Prostate gland (tissue), 2 donors: ENCODE measurements at regions not wholly inside any gene's neighbourhood (a gene's known extent, or its start where the extent isn't known, plus 50 kb on each side); places are given as distances from the start of the nearest gene placed in this dataset.

ENCODE experiments used
- DNase-seq: peaks from one replicate; pipeline ENCODE4 v3.0.0-alpha.2; 2019; ENCODE audit warnings: low spot score
- H3K27ac ChIP-seq, 2 donors: fragments of 200-600 bp; sonication (generic); 2 replicates each; pipeline ENCODE4 v1.5.1; 2017 to 2019
- H3K27me3 ChIP-seq: fragments of 200-600 bp; sonication (generic); replicated peaks from 2 replicates; pipeline ENCODE4 v1.5.1; 2019; ENCODE audit not compliant: insufficient read depth
- H3K36me3 ChIP-seq, 2 donors: fragments of 200-600 bp; sonication (generic); 1 replicate in 1 of 2; 2 replicates in 1 of 2; pipeline versions ENCODE4 v1.5.1 to v1.8.1; 2017 to 2019
- H3K4me1 ChIP-seq: fragments of 200-600 bp; sonication (generic); replicated peaks from 2 replicates; pipeline ENCODE4 v1.5.1; 2019
- H3K4me3 ChIP-seq, 2 donors: fragments of 200-600 bp; sonication (generic); 2 replicates each; pipeline ENCODE4 v1.5.1; 2017 to 2019
- H3K9me3 ChIP-seq: fragments of 200-600 bp; sonication (generic); 2 replicates; pipeline ENCODE4 v1.5.1; 2017
- CTCF ChIP-seq, 4 experiments: fragments of 200-600 bp in 2 of 4; fragments of 450-650 bp in 2 of 4; sonication (generic) in 2 of 4; IDR thresholded peaks; 1 replicate in 3 of 4; 2 replicates in 1 of 4; pipeline ENCODE4 v1.5.1; 2016 to 2019; ENCODE audit warnings: antibody characterized with exemption in 4 of 4, mild to moderate bottlenecking in 2 of 4, moderate library complexity in 2 of 4
- POLR2A ChIP-seq: fragments of 450-650 bp; IDR thresholded peaks from one replicate; pipeline ENCODE4 v1.6.1; 2016; ENCODE audit warnings: antibody characterized with exemption, mild to moderate bottlenecking
- POLR2AphosphoS5 ChIP-seq: sonication (generic); formaldehyde crosslinking; IDR thresholded peaks from one replicate; pipeline ENCODE4 v1.6.1; 2017; ENCODE audit warnings: antibody characterized with exemption
- WGBS: methylation state at CpG from one replicate; pipeline ENCODE4 v1.1.5; 2018; 5-methylcytosine and 5-hydroxymethylcytosine counted together
- intact Hi-C: fragments of 100-400 bp; cut with DNase I; formaldehyde crosslinking; loops from one replicate; pipeline ENCODE4 v1.14.2; 2022

- no peak for TF ChIP-seq POLR2AphosphoS5
- no peak for TF ChIP-seq CTCF (IDR thresholded peaks at IDR 0.05)
- TF ChIP-seq POLR2A = no peak
- H3K9me3 ChIP-seq = no peaks in the 10 kb centered on the region
- WGBS = 71% methylated on average over 6 of the region's 6 CpGs
- H3K27me3 ChIP-seq = no peaks in the 10 kb centered on the region
- H3K36me3 ChIP-seq = no peaks in the 10 kb centered on the region
- intact Hi-C loops = no loop called here
- no peaks in the 10 kb centered on the region for H3K4me1 ChIP-seq
- H3K27ac ChIP-seq = no peak overlapping the region
- DNase-seq = no peak
- no peak overlapping the region for H3K4me3 ChIP-seq
Observed at GRCh38 chr7:63070696-63071095, 928.0 kb upstream of the ZNF722 start.

GRCh38 chr7:63071396-63071795 is 927.3 kb upstream of the ZNF722 start:
- H3K27me3 ChIP-seq = no peaks in the 10 kb centered on the region
- no peak for DNase-seq
- intact Hi-C loops = no loop called here
- no peaks in the 10 kb centered on the region for H3K36me3 ChIP-seq
- H3K4me1 ChIP-seq = no peaks in the 10 kb centered on the region
- H3K27ac ChIP-seq = no peak overlapping the region
- no peak for TF ChIP-seq POLR2A
- TF ChIP-seq CTCF (IDR thresholded peaks at IDR 0.05) = no peak
- no peak for TF ChIP-seq POLR2AphosphoS5
- H3K9me3 ChIP-seq = no peaks in the 10 kb centered on the region
- H3K4me3 ChIP-seq = no peak overlapping the region
- WGBS = 0% methylated on average over 1 of the region's 1 CpG

GRCh38 chr7:63071920-63072319 is 926.7 kb upstream of the ZNF722 start:
- Histone ChIP-seq H3K4me3 (no peak overlapping the region), H3K36me3 (no peaks in the 10 kb centered on the region), H3K27ac (no peak overlapping the region), H3K27me3 (no peaks in the 10 kb centered on the region), H3K9me3 (no peaks in the 10 kb centered on the region), H3K4me1 (no peaks in the 10 kb centered on the region)
- intact Hi-C loops = no loop called here
- no peak for DNase-seq
- WGBS = 48% methylated on average over 5 of the region's 5 CpGs
- TF ChIP-seq POLR2A = no peak
- TF ChIP-seq POLR2AphosphoS5 = no peak
- TF ChIP-seq CTCF (IDR thresholded peaks at IDR 0.05) = no peak

GRCh38 chr7:63072806-63073205 is 925.8 kb upstream of the ZNF722 start:
- no peak overlapping the region for H3K4me3 ChIP-seq
- no peaks in the 10 kb centered on the region for H3K4me1 ChIP-seq
- WGBS = 47% methylated on average over 5 of the region's 5 CpGs
- H3K27me3 ChIP-seq = no peaks in the 10 kb centered on the region
- intact Hi-C loops = no loop called here
- no peaks in the 10 kb centered on the region for H3K36me3 ChIP-seq
- TF ChIP-seq POLR2A (no peak), CTCF (IDR thresholded peaks at IDR 0.05) (no peak), POLR2AphosphoS5 (no peak)
- DNase-seq = no peak
- H3K9me3 ChIP-seq = no peaks in the 10 kb centered on the region
- no peak overlapping the region for H3K27ac ChIP-seq

DNA sequence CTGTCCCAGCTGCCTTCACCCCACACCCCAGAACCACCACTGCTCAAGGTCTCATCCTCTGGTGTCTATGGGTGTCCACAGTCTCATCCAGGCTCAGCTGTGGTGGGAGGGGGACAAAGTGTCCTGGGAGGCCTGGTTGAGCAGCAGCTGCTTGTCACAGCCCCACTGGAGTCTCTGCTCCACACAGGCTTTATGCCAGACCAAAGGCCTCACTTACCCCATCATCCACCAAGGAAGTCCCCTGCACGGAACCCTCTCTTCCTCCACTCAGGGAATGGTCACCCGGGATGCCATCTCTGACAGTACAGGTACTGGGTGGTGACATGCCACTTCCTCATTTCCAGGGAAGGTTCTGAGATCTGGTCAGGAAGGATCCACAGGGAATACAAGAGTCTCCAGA is 925.4 kb upstream of the ZNF722 start:
- H3K27me3 ChIP-seq = no peaks in the 10 kb centered on the region
- H3K27ac ChIP-seq = no peak overlapping the region
- TF ChIP-seq CTCF (IDR thresholded peaks at IDR 0.05) (no peak), POLR2A (no peak), POLR2AphosphoS5 (no peak)
- H3K4me3 ChIP-seq = no peak overlapping the region
- intact Hi-C loops = no loop called here
- no peak for DNase-seq
- H3K4me1 ChIP-seq = no peaks in the 10 kb centered on the region
- H3K36me3 ChIP-seq = no peaks in the 10 kb centered on the region
- H3K9me3 ChIP-seq = no peaks in the 10 kb centered on the region
- WGBS = 90% methylated on average over 2 of the region's 2 CpGs
